ENCODE measurements at regions not wholly inside any gene's neighbourhood (a gene's known extent, or its start where the extent isn't known, plus 50 kb on each side); places are given as distances from the start of the nearest gene placed in this dataset.

DNA sequence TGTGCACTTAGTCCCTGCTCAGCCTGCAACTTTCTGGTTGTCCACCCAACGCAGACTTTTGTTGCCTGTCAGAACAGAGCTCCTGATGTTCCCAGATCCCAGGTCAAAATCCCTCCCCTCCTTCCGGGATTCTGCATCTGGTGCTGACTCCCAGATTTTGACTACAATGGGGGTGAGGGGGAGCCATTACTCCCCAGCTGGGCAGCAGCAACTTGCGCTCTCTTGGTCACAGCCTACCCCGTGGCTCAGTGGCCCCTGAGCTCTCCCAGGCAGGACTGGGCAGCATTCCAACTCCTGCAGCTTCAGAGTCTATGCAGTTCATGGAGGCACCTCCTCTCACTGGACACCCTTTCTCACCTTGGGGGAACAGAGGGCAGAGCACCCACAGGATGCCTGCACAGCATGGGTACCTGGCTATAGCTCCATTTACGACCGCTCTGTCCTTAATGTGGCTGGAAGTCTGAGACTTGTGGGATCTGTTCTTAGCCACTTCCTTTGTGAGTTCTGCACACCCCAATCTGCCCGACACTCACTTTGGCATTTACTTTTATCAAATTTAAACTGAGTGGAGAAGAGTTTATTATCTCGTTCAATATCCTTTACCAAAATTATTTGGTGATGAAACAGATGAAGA is 545.5 kb upstream of the MGMT start:
- no peaks in the 10 kb centered on the region for H3K4me1 ChIP-seq (ENCODE audit: insufficient read depth, low read length)
- H2AFZ ChIP-seq (ENCODE audit: low read length), result no peak overlapping the region
- H4K20me1 ChIP-seq (ENCODE audit: low read length), result no peaks in the 10 kb centered on the region
- TF ChIP-seq EZH2 (IDR thresholded peaks at IDR 0.05; ENCODE audit: low read length, unreplicated experiment) (no peak), EZH2phosphoT487 (IDR thresholded peaks at IDR 0.05; ENCODE audit: borderline replicate concordance, low read length) (no peak)
- TF ChIP-seq, protein P1, sequence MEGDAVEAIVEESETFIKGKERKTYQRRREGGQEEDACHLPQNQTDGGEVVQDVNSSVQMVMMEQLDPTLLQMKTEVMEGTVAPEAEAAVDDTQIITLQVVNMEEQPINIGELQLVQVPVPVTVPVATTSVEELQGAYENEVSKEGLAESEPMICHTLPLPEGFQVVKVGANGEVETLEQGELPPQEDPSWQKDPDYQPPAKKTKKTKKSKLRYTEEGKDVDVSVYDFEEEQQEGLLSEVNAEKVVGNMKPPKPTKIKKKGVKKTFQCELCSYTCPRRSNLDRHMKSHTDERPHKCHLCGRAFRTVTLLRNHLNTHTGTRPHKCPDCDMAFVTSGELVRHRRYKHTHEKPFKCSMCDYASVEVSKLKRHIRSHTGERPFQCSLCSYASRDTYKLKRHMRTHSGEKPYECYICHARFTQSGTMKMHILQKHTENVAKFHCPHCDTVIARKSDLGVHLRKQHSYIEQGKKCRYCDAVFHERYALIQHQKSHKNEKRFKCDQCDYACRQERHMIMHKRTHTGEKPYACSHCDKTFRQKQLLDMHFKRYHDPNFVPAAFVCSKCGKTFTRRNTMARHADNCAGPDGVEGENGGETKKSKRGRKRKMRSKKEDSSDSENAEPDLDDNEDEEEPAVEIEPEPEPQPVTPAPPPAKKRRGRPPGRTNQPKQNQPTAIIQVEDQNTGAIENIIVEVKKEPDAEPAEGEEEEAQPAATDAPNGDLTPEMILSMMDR (conservative IDR thresholded peaks at IDR 0.05; ENCODE audit: low read depth, low read length), result no peak
- ChIA-PET POLR2A (ENCODE audit: unreplicated experiment) (no interaction called here), CTCF (no interaction called here)
- H3K79me2 ChIP-seq (ENCODE audit: low read length), result no peaks in the 10 kb centered on the region
- intact Hi-C loops (cut with micrococcal nuclease), result no loop called here
- DNase-seq (no peak), ATAC-seq (no peak)
- H3K27ac ChIP-seq (ENCODE audit: low read length), result no peak overlapping the region
- BruUV-seq (replicated peaks), result no TSS peak
- no peak overlapping the region for H3K4me3 ChIP-seq (ENCODE audit: low read length)
- H3F3A ChIP-seq (ENCODE audit: low read length, unreplicated experiment), result no peaks in the 10 kb centered on the region
- H3K9ac ChIP-seq (ENCODE audit: low read length), result no peak overlapping the region
- no peak overlapping the region for H3K4me2 ChIP-seq (ENCODE audit: low read length)
- H3K9me2 ChIP-seq (replicated peaks; ENCODE audit: low read length), result no peaks in the 10 kb centered on the region
- no peaks in the 10 kb centered on the region for H3K27me3 ChIP-seq (ENCODE audit: low read length)
- no peaks in the 10 kb centered on the region for H3K36me3 ChIP-seq (ENCODE audit: low read depth, low read length)
- no peaks in the 10 kb centered on the region for H3K9me3 ChIP-seq (ENCODE audit: low read length)

- Histone ChIP-seq H3K9me2 (replicated peaks; ENCODE audit: low read length) (no peaks in the 10 kb centered on the region), H3K27me3 (ENCODE audit: low read length) (no peaks in the 10 kb centered on the region), H3K4me2 (ENCODE audit: low read length) (no peak overlapping the region), H3K27ac (ENCODE audit: low read length) (no peak overlapping the region), H2AFZ (ENCODE audit: low read length) (no peak overlapping the region), H4K20me1 (ENCODE audit: low read length) (no peaks in the 10 kb centered on the region), H3K79me2 (ENCODE audit: low read length) (no peaks in the 10 kb centered on the region), H3K9ac (ENCODE audit: low read length) (no peak overlapping the region), H3K4me3 (ENCODE audit: low read length) (no peak overlapping the region), H3F3A (ENCODE audit: low read length, unreplicated experiment) (no peaks in the 10 kb centered on the region), H3K4me1 (ENCODE audit: insufficient read depth, low read length) (no peaks in the 10 kb centered on the region), H3K36me3 (ENCODE audit: low read depth, low read length) (no peaks in the 10 kb centered on the region), H3K9me3 (ENCODE audit: low read length) (no peaks in the 10 kb centered on the region)
- intact Hi-C loops (cut with micrococcal nuclease), result no loop called here
- TF ChIP-seq, protein P1 (conservative IDR thresholded peaks at IDR 0.05; ENCODE audit: low read depth, low read length), result no peak
- TF ChIP-seq EZH2 (IDR thresholded peaks at IDR 0.05; ENCODE audit: low read length, unreplicated experiment) (no peak), EZH2phosphoT487 (IDR thresholded peaks at IDR 0.05; ENCODE audit: borderline replicate concordance, low read length) (no peak)
- ATAC-seq, result no peak
- no TSS peak for BruUV-seq (replicated peaks)
- no peak for DNase-seq
- CTCF ChIA-PET, result no interaction called here
- POLR2A ChIA-PET (ENCODE audit: unreplicated experiment), result no interaction called here
Observed at GRCh38 chr10:128922172-128922571, 544.9 kb upstream of the MGMT start.

DNA sequence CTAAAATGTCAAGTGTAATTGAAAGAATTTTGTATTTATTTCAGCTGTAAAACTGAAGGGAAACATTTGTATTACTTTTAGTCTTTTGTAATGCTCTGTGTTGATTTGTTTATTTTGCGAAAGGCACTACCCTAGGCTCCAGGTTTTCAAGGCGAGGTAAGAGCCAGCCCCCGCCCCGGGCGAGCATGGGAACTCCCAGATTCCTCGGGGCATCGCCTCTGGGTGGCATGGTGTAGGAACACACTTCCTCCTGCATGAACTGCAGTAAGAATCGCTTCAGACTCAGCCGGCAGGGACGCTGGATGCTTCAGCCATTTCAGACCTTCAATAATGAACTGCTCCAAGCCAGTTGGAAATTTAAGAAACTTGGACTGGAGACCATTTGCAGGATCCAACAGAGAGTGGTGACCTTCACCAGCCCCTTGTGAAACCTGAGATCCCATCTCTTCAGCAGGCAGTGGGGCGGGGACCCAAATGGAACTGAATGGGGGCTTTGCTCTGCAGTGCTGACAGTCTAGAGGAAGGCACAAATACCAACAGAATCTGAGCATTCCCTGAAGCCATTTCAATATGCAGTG is 544.3 kb upstream of the MGMT start:
- intact Hi-C loops (cut with micrococcal nuclease), result no loop called here

More for the DNA sequence above, 544.3 kb upstream of the MGMT start:
- Histone ChIP-seq H3K27ac (ENCODE audit: low read length) (no peak overlapping the region), H3K27me3 (ENCODE audit: low read length) (no peaks in the 10 kb centered on the region), H3K4me2 (ENCODE audit: low read length) (no peak overlapping the region), H2AFZ (ENCODE audit: low read length) (no peak overlapping the region), H4K20me1 (ENCODE audit: low read length) (no peaks in the 10 kb centered on the region), H3K9me2 (replicated peaks; ENCODE audit: low read length) (no peaks in the 10 kb centered on the region), H3K9ac (ENCODE audit: low read length) (no peak overlapping the region), H3K9me3 (ENCODE audit: low read length) (no peaks in the 10 kb centered on the region), H3K4me3 (ENCODE audit: low read length) (no peak overlapping the region), H3K36me3 (ENCODE audit: low read depth, low read length) (no peaks in the 10 kb centered on the region), H3K4me1 (ENCODE audit: insufficient read depth, low read length) (no peaks in the 10 kb centered on the region), H3K79me2 (ENCODE audit: low read length) (no peaks in the 10 kb centered on the region), H3F3A (ENCODE audit: low read length, unreplicated experiment) (no peaks in the 10 kb centered on the region)
- TF ChIP-seq, protein P1 (conservative IDR thresholded peaks at IDR 0.05; ENCODE audit: low read depth, low read length), result no peak
- TF ChIP-seq EZH2 (IDR thresholded peaks at IDR 0.05; ENCODE audit: low read length, unreplicated experiment) (no peak), EZH2phosphoT487 (IDR thresholded peaks at IDR 0.05; ENCODE audit: borderline replicate concordance, low read length) (no peak)
- ATAC-seq (no peak), DNase-seq (no peak)
- POLR2A ChIA-PET (ENCODE audit: unreplicated experiment), result no interaction called here
- BruUV-seq (replicated peaks), result no TSS peak
- CTCF ChIA-PET, result no interaction called here

All from PC-3 (cell line).